Mesenchymal stem cell (in vitro differentiated cells and primary cell): ENCODE measurements at regions not wholly inside any gene's neighbourhood (a gene's known extent, or its start where the extent isn't known, plus 50 kb on each side); places are given as distances from the start of the nearest gene placed in this dataset.

Experiments
- DNase-seq: peaks from one replicate; pipeline ENCODE4 v3.0.0-alpha.2; 2013
- H2AFZ ChIP-seq: one replicate; pipeline ENCODE4 v1.6.1; 2013; ENCODE audit warnings: low read depth, mild to moderate bottlenecking, control low read depth, inconsistent platforms, low read length, moderate library complexity
- H2AK5ac ChIP-seq: 2 replicates; pipeline ENCODE4 v1.6.1; 2013; ENCODE audit warnings: low read length, moderate library complexity, mild to moderate bottlenecking, inconsistent platforms; ENCODE audit not compliant: severe bottlenecking
- H2BK120ac ChIP-seq: one replicate; pipeline ENCODE4 v1.6.1; 2013; ENCODE audit warnings: low read depth, mild to moderate bottlenecking, inconsistent platforms, low read length, moderate library complexity
- H2BK12ac ChIP-seq, 2 experiments: one replicate each; pipeline ENCODE4 v1.6.1; 2013; ENCODE audit warnings: inconsistent platforms in 2 of 2, low read length in 2 of 2, mild to moderate bottlenecking in 2 of 2, moderate library complexity in 2 of 2, control low read depth in 1 of 2
- H2BK15ac ChIP-seq: one replicate; pipeline ENCODE4 v1.6.1; 2013; ENCODE audit warnings: mild to moderate bottlenecking, low read depth, inconsistent platforms; ENCODE audit not compliant: poor library complexity, severe bottlenecking
- H2BK5ac ChIP-seq: 2 replicates; pipeline ENCODE4 v1.6.1; 2013; ENCODE audit warnings: low read depth, mild to moderate bottlenecking, low read length, control low read depth, inconsistent platforms; ENCODE audit not compliant: poor library complexity, severe bottlenecking
- H3K14ac ChIP-seq, 2 experiments: one replicate each; pipeline ENCODE4 v1.6.1; 2013; ENCODE audit warnings: inconsistent platforms in 2 of 2, low read length in 2 of 2, control low read depth in 1 of 2, mild to moderate bottlenecking in 1 of 2, moderate library complexity in 1 of 2
- H3K18ac ChIP-seq, 2 experiments: one replicate each; pipeline ENCODE4 v1.6.1; 2013; ENCODE audit warnings: inconsistent platforms in 2 of 2, low read length in 2 of 2, control low read depth in 1 of 2, low read depth in 1 of 2, mild to moderate bottlenecking in 1 of 2
- H3K23ac ChIP-seq, 2 experiments: one replicate each; pipeline ENCODE4 v1.6.1; 2013; ENCODE audit warnings: inconsistent platforms in 2 of 2, low read length in 2 of 2, mild to moderate bottlenecking in 2 of 2, moderate library complexity in 2 of 2, control low read depth in 1 of 2
- H3K27ac ChIP-seq: 2 replicates; pipeline ENCODE4 v1.5.1; 2013; ENCODE audit warnings: mild to moderate bottlenecking, moderate library complexity, low read length, control low read depth, inconsistent platforms; ENCODE audit not compliant: poor library complexity, severe bottlenecking
- H3K27me3 ChIP-seq, 2 experiments: 2 replicates each; pipeline versions ENCODE4 v1.6.1 to v1.7.0; 2013; ENCODE audit warnings: low read length in 2 of 2, mild to moderate bottlenecking in 2 of 2, moderate library complexity in 2 of 2, control low read depth in 1 of 2, inconsistent platforms in 1 of 2; ENCODE audit not compliant: control insufficient read depth in 1 of 2, insufficient read depth in 1 of 2
- H3K36me3 ChIP-seq, 2 experiments: 2 replicates each; pipeline versions ENCODE4 v1.6.1 to v1.7.0; 2013; ENCODE audit warnings: low read length in 2 of 2, control low read depth in 1 of 2, inconsistent platforms in 1 of 2, low read depth in 1 of 2, mild to moderate bottlenecking in 1 of 2; ENCODE audit not compliant: insufficient read depth in 2 of 2, control insufficient read depth in 1 of 2
- H3K4ac ChIP-seq, 2 experiments: one replicate each; pipeline ENCODE4 v1.6.1; 2013; ENCODE audit warnings: inconsistent platforms in 2 of 2, low read length in 2 of 2, mild to moderate bottlenecking in 2 of 2, moderate library complexity in 2 of 2, control low read depth in 1 of 2, low read depth in 1 of 2
- H3K4me1 ChIP-seq: 2 replicates; pipeline ENCODE4 v1.6.1; 2013; ENCODE audit warnings: low read depth, low read length, control low read depth; ENCODE audit not compliant: control insufficient read depth, insufficient read depth
- H3K4me2 ChIP-seq: 2 replicates; pipeline ENCODE4 v1.6.1; 2013; ENCODE audit warnings: low read length, mild to moderate bottlenecking, inconsistent platforms; ENCODE audit not compliant: poor library complexity, severe bottlenecking
- H3K4me3 ChIP-seq, 2 experiments: 2 replicates each; pipeline versions ENCODE4 v1.5.1 to v1.7.0; 2013; ENCODE audit warnings: low read length in 2 of 2, mild to moderate bottlenecking in 2 of 2, control low read depth in 1 of 2, low read depth in 1 of 2; ENCODE audit not compliant: insufficient read depth in 1 of 2
- H3K79me1 ChIP-seq: replicated peaks from 2 replicates; pipeline ENCODE4 v1.6.1; 2013; ENCODE audit warnings: mild to moderate bottlenecking, control low read depth, low read length, inconsistent platforms; ENCODE audit not compliant: poor library complexity, severe bottlenecking
- H3K9ac ChIP-seq: 2 replicates; pipeline ENCODE4 v1.7.0; 2013; ENCODE audit warnings: mild to moderate bottlenecking, low read length, moderate library complexity
- H3K9me3 ChIP-seq: 2 replicates; pipeline ENCODE4 v1.7.0; 2013; ENCODE audit warnings: mild to moderate bottlenecking, low read length; ENCODE audit not compliant: control insufficient read depth
- H4K8ac ChIP-seq: one replicate; pipeline ENCODE4 v1.6.1; 2013; ENCODE audit warnings: inconsistent platforms, mild to moderate bottlenecking, low read length, moderate library complexity
- H4K91ac ChIP-seq: one replicate; pipeline ENCODE4 v1.6.1; 2013; ENCODE audit warnings: mild to moderate bottlenecking, low read length, inconsistent platforms
- WGBS: methylation state at CpG from one replicate; pipeline ENCODE4 v1.1.7; 2013; ENCODE audit warnings: mixed read lengths; 5-methylcytosine and 5-hydroxymethylcytosine counted together

GRCh38 chr10:58010073-58010702 is 257.5 kb downstream of the IPMK start:
- Histone ChIP-seq H2BK5ac (no peak overlapping the region), H3K14ac (no peak overlapping the region), H4K91ac (no peak overlapping the region), H2BK120ac (no peak overlapping the region), H3K4me2 (no peak overlapping the region), H3K27me3 (no peaks in the 10 kb centered on the region), H2AK5ac (no peak overlapping the region), H3K79me1 (no peaks in the 10 kb centered on the region), H4K8ac (no peak overlapping the region), H3K23ac (no peak overlapping the region), H2BK15ac (no peak overlapping the region), H3K27ac (no peak overlapping the region), H3K4me3 (no peak overlapping the region), H3K4me1 (no peaks in the 10 kb centered on the region), H2AFZ (no peak overlapping the region), H2BK12ac (no peak overlapping the region), H3K4ac (no peak overlapping the region), H3K9me3 (no peaks in the 10 kb centered on the region), H3K9ac (no peak overlapping the region), H3K18ac (no peak overlapping the region), H3K36me3 (no peaks in the 10 kb centered on the region)
- DNase-seq: no peak
- WGBS: 95% methylated on average over 4 of the region's 5 CpGs

- Histone ChIP-seq H2AK5ac (no peak overlapping the region), H3K4me3 (no peak overlapping the region), H3K4me1 (no peaks in the 10 kb centered on the region), H2BK5ac (no peak overlapping the region), H2AFZ (no peak overlapping the region), H3K18ac (no peak overlapping the region), H3K9me3 (no peaks in the 10 kb centered on the region), H3K23ac (no peak overlapping the region), H3K27ac (no peak overlapping the region), H3K27me3 (peaks cover 0 to 6% of the 10 kb centered on the region in 2 experiments), H3K4ac (no peak overlapping the region), H2BK15ac (no peak overlapping the region), H4K8ac (no peak overlapping the region), H3K14ac (no peak overlapping the region), H4K91ac (no peak overlapping the region), H3K79me1 (no peaks in the 10 kb centered on the region), H2BK12ac (no peak overlapping the region), H3K9ac (no peak overlapping the region), H3K36me3 (no peaks in the 10 kb centered on the region), H2BK120ac (no peak overlapping the region), H3K4me2 (no peak overlapping the region)
- 93% methylated on average over 1 of the region's 2 CpGs for WGBS
- no peak for DNase-seq
Observed at GRCh38 chr10:58003945-58004344, 263.7 kb downstream of the IPMK start.

- Histone ChIP-seq H3K79me1 (no peaks in the 10 kb centered on the region), H3K4ac (no peak overlapping the region), H4K8ac (no peak overlapping the region), H3K14ac (no peak overlapping the region), H2AK5ac (no peak overlapping the region), H3K27ac (no peak overlapping the region), H2BK12ac (no peak overlapping the region), H3K36me3 (no peaks in the 10 kb centered on the region), H3K4me1 (no peaks in the 10 kb centered on the region), H2BK15ac (no peak overlapping the region), H3K9ac (no peak overlapping the region), H3K4me3 (no peak overlapping the region), H4K91ac (no peak overlapping the region), H3K27me3 (peaks cover 0 to 7% of the 10 kb centered on the region in 2 experiments), H2BK120ac (no peak overlapping the region), H2AFZ (no peak overlapping the region), H2BK5ac (no peak overlapping the region), H3K4me2 (no peak overlapping the region), H3K18ac (no peak overlapping the region), H3K23ac (no peak overlapping the region), H3K9me3 (no peaks in the 10 kb centered on the region)
- 92% methylated on average over 2 of the region's 3 CpGs for WGBS
- no peak for DNase-seq
Observed at GRCh38 chr10:58001159-58001558, 266.5 kb downstream of the IPMK start.

GRCh38 chr10:57996536-57996935 is 271.2 kb downstream of the IPMK start:
- H3K4me3 ChIP-seq: no peak overlapping the region
- H2BK12ac ChIP-seq: no peak overlapping the region
- H2AK5ac ChIP-seq: no peak overlapping the region
- no peaks in the 10 kb centered on the region for H3K79me1 ChIP-seq
- no peak overlapping the region for H3K14ac ChIP-seq
- no peak overlapping the region for H3K27ac ChIP-seq
- no peak for DNase-seq
- no peak overlapping the region for H2BK120ac ChIP-seq
- H2AFZ ChIP-seq: no peak overlapping the region
- H3K23ac ChIP-seq: no peak overlapping the region
- peaks cover 0 to 7% of the 10 kb centered on the region in 2 experiments for H3K27me3 ChIP-seq
- H4K91ac ChIP-seq: no peak overlapping the region
- no peak overlapping the region for H2BK15ac ChIP-seq
- WGBS: 91% methylated on average over 2 of the region's 2 CpGs
- H3K18ac ChIP-seq: no peak overlapping the region
- no peak overlapping the region for H2BK5ac ChIP-seq
- H3K4me1 ChIP-seq: peaks cover 6% of the 10 kb centered on the region
- H4K8ac ChIP-seq: no peak overlapping the region
- no peak overlapping the region for H3K4me2 ChIP-seq
- no peaks in the 10 kb centered on the region for H3K9me3 ChIP-seq
- no peaks in the 10 kb centered on the region for H3K36me3 ChIP-seq
- H3K9ac ChIP-seq: no peak overlapping the region
- H3K4ac ChIP-seq: no peak overlapping the region
